ENCODE measurements at regions not wholly inside any gene's neighbourhood (a gene's known extent, or its start where the extent isn't known, plus 50 kb on each side); places are given as distances from the start of the nearest gene placed in this dataset.

- TF ChIP-seq, protein P1, sequence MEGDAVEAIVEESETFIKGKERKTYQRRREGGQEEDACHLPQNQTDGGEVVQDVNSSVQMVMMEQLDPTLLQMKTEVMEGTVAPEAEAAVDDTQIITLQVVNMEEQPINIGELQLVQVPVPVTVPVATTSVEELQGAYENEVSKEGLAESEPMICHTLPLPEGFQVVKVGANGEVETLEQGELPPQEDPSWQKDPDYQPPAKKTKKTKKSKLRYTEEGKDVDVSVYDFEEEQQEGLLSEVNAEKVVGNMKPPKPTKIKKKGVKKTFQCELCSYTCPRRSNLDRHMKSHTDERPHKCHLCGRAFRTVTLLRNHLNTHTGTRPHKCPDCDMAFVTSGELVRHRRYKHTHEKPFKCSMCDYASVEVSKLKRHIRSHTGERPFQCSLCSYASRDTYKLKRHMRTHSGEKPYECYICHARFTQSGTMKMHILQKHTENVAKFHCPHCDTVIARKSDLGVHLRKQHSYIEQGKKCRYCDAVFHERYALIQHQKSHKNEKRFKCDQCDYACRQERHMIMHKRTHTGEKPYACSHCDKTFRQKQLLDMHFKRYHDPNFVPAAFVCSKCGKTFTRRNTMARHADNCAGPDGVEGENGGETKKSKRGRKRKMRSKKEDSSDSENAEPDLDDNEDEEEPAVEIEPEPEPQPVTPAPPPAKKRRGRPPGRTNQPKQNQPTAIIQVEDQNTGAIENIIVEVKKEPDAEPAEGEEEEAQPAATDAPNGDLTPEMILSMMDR (conservative IDR thresholded peaks at IDR 0.05; ENCODE audit: low read depth, low read length), result no peak
- TF ChIP-seq CEBPB (IDR thresholded peaks at IDR 0.05; ENCODE audit: low read depth, low read length), result no peak
- no peak for TF ChIP-seq MXI1 (IDR thresholded peaks at IDR 0.05; ENCODE audit: borderline replicate concordance, low read depth, low read length)
- TF ChIP-seq CHD1 (IDR thresholded peaks at IDR 0.05; ENCODE audit: low read depth, low read length), result no peak
- no peak for TF ChIP-seq FOS (IDR thresholded peaks at IDR 0.05; ENCODE audit: low read depth, low read length)
- TF ChIP-seq RCOR1 (IDR thresholded peaks at IDR 0.05; ENCODE audit: insufficient replicate concordance, low read length), result no peak
Measured at GRCh38 chr16:6977291-6977690, 355.4 kb upstream of the RBFOX1 start.
